ENCODE measurements at regions not wholly inside any gene's neighbourhood (a gene's known extent, or its start where the extent isn't known, plus 50 kb on each side); places are given as distances from the start of the nearest gene placed in this dataset.

DNA sequence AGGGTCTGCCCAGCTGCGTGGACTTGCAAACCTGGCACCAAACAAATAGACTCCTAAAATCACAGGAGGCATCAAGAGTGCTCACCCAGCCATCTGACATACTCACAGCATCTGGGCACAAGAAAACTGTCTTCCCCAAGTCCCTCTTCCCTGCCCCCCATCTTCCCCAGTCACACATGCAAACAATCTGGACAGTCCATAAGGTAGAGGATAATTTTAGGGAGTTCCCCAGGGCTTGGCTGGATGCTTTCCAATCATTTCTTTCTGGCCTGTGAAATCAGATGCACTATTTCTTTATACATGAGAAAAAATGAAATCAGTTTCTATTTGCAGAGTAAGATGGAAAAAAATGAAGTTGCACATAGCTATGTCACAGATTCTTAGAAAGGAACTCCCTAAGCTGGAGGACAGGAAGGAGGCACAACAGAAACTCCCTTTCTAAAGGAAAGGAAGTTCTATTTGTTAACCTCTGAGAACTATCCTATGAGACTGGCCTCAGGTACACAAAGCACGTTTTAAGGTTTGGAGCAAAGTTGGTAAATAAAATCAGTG is 342.3 kb downstream of the HNRNPD start:
- no peak for TF ChIP-seq EZH2 (IDR thresholded peaks at IDR 0.05; ENCODE audit: low read length)
- TF ChIP-seq, protein P1, sequence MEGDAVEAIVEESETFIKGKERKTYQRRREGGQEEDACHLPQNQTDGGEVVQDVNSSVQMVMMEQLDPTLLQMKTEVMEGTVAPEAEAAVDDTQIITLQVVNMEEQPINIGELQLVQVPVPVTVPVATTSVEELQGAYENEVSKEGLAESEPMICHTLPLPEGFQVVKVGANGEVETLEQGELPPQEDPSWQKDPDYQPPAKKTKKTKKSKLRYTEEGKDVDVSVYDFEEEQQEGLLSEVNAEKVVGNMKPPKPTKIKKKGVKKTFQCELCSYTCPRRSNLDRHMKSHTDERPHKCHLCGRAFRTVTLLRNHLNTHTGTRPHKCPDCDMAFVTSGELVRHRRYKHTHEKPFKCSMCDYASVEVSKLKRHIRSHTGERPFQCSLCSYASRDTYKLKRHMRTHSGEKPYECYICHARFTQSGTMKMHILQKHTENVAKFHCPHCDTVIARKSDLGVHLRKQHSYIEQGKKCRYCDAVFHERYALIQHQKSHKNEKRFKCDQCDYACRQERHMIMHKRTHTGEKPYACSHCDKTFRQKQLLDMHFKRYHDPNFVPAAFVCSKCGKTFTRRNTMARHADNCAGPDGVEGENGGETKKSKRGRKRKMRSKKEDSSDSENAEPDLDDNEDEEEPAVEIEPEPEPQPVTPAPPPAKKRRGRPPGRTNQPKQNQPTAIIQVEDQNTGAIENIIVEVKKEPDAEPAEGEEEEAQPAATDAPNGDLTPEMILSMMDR (optimal IDR thresholded peaks at IDR 0.05 in 1 of 3, IDR thresholded peaks at IDR 0.05 in 1 of 3, conservative IDR thresholded peaks at IDR 0.05 in 1 of 3; ENCODE audit: extremely low read depth in 1 of 3, insufficient read depth in 2 of 3, low read length in 3 of 3), result no peak

Measured in keratinocyte (primary cell).